Stimulated activated naive CD8-positive, alpha-beta T cell treated with anti-CD3 and anti-CD28 coated beads, Interleukin-15, amount 100 ng/mL, for 72 hours (primary cell): ENCODE measurements at regions not wholly inside any gene's neighbourhood (a gene's known extent, or its start where the extent isn't known, plus 50 kb on each side); places are given as distances from the start of the nearest gene placed in this dataset.

ENCODE experiments used
- ATAC-seq: fragments of 150-1000 bp; cut with Tn5 transposase; 2 replicates; pipeline ENCODE4 v1.10.0; 2021; ENCODE audit warnings: mild to moderate bottlenecking, moderate library complexity
- DNase-seq, 2 donors: peaks; one replicate each; pipeline ENCODE4 v3.0.0; 2021 to 2022
- H3K27ac Mint-ChIP-seq, 2 donors: one replicate each; pipeline ENCODE4 v1.8.0; 2022; ENCODE audit warnings: mild to moderate bottlenecking in 2 of 2, mixed read lengths in 2 of 2, moderate library complexity in 2 of 2
- H3K27me3 Mint-ChIP-seq: one replicate; pipeline ENCODE4 v1.8.0; 2022; ENCODE audit warnings: mixed read lengths
- H3K4me1 Mint-ChIP-seq: one replicate; pipeline ENCODE4 v1.8.0; 2022; ENCODE audit warnings: mild to moderate bottlenecking, mixed read lengths
- H3K4me3 Mint-ChIP-seq, 2 donors: one replicate each; pipeline ENCODE4 v1.8.0; 2022; ENCODE audit warnings: mild to moderate bottlenecking in 2 of 2, mixed read lengths in 2 of 2, moderate library complexity in 1 of 2
- H3K9me3 Mint-ChIP-seq, 2 donors: one replicate each; pipeline ENCODE4 v1.8.0; 2022; ENCODE audit warnings: mixed read lengths in 2 of 2

GRCh38 chr9:95649801-95650213 is 133.0 kb upstream of the PTCH1 start:
- Mint-ChIP-seq H3K4me1 (peaks cover 9% of the 10 kb centered on the region), H3K27ac (no peak overlapping the region), H3K4me3 (no peak overlapping the region), H3K9me3 (no peaks in the 10 kb centered on the region), H3K27me3 (peaks cover 8% of the 10 kb centered on the region)
- no peak for ATAC-seq
- no peak for DNase-seq

- no peaks in the 10 kb centered on the region for H3K9me3 Mint-ChIP-seq
- no peak overlapping the region for H3K4me3 Mint-ChIP-seq
- DNase-seq (no peak), ATAC-seq (no peak)
- peaks cover 9% of the 10 kb centered on the region for H3K4me1 Mint-ChIP-seq
- peaks cover 8% of the 10 kb centered on the region for H3K27me3 Mint-ChIP-seq
- no peak overlapping the region for H3K27ac Mint-ChIP-seq
Observed at GRCh38 chr9:95648225-95648624, 131.5 kb upstream of the PTCH1 start.

- H3K27ac Mint-ChIP-seq: no peak overlapping the region
- no peak overlapping the region for H3K4me3 Mint-ChIP-seq
- H3K4me1 Mint-ChIP-seq: peaks cover 9% of the 10 kb centered on the region
- H3K27me3 Mint-ChIP-seq: peaks cover 7% of the 10 kb centered on the region
- no peaks in the 10 kb centered on the region for H3K9me3 Mint-ChIP-seq
- DNase-seq (no peak), ATAC-seq (no peak)
Observed at GRCh38 chr9:95645992-95646391, 129.2 kb upstream of the PTCH1 start.

- DNase-seq (no peak), ATAC-seq (no peak)
- peaks cover 6% of the 10 kb centered on the region for H3K4me1 Mint-ChIP-seq
- peaks cover 0 to 2% of the 10 kb centered on the region in 2 donors for H3K9me3 Mint-ChIP-seq
- no peak overlapping the region for H3K4me3 Mint-ChIP-seq
- H3K27ac Mint-ChIP-seq: no peak overlapping the region
- H3K27me3 Mint-ChIP-seq: peaks cover 3% of the 10 kb centered on the region
Observed at GRCh38 chr9:95645579-95645978, 128.8 kb upstream of the PTCH1 start.

- no peak overlapping the region for H3K4me3 Mint-ChIP-seq
- H3K27ac Mint-ChIP-seq: no peak overlapping the region
- no peaks in the 10 kb centered on the region for H3K4me1 Mint-ChIP-seq
- H3K9me3 Mint-ChIP-seq: peaks cover 7 to 11% of the 10 kb centered on the region in 2 donors
- DNase-seq (no peak), ATAC-seq (no peak)
- H3K27me3 Mint-ChIP-seq: peaks cover 7% of the 10 kb centered on the region
Observed at GRCh38 chr9:95644377-95644776, 127.6 kb upstream of the PTCH1 start.

GRCh38 chr9:95643619-95644018 is 126.8 kb upstream of the PTCH1 start:
- H3K27ac Mint-ChIP-seq: no peak overlapping the region
- ATAC-seq (no peak), DNase-seq (no peak)
- H3K9me3 Mint-ChIP-seq: peaks cover 7 to 16% of the 10 kb centered on the region in 2 donors
- no peaks in the 10 kb centered on the region for H3K4me1 Mint-ChIP-seq
- peaks cover 7% of the 10 kb centered on the region for H3K27me3 Mint-ChIP-seq
- H3K4me3 Mint-ChIP-seq: no peak overlapping the region

- H3K4me3 Mint-ChIP-seq: no peak overlapping the region
- H3K9me3 Mint-ChIP-seq: peaks cover 7 to 23% of the 10 kb centered on the region in 2 donors
- ATAC-seq (no peak), DNase-seq (no peak)
- peaks cover 15% of the 10 kb centered on the region for H3K27me3 Mint-ChIP-seq
- no peaks in the 10 kb centered on the region for H3K4me1 Mint-ChIP-seq
- H3K27ac Mint-ChIP-seq: no peak overlapping the region
Observed at GRCh38 chr9:95642189-95642588, 125.4 kb upstream of the PTCH1 start.

GRCh38 chr9:95641586-95641985 is 124.8 kb upstream of the PTCH1 start:
- Mint-ChIP-seq H3K4me1 (no peaks in the 10 kb centered on the region), H3K27ac (no peak overlapping the region), H3K9me3 (peaks cover 7 to 23% of the 10 kb centered on the region in 2 donors), H3K4me3 (no peak overlapping the region), H3K27me3 (peaks cover 15% of the 10 kb centered on the region)
- no peak for ATAC-seq
- DNase-seq: no peak

- Mint-ChIP-seq H3K27me3 (peaks cover 15% of the 10 kb centered on the region), H3K27ac (no peak overlapping the region), H3K9me3 (peaks cover 7 to 23% of the 10 kb centered on the region in 2 donors), H3K4me3 (no peak overlapping the region), H3K4me1 (no peaks in the 10 kb centered on the region)
- DNase-seq: no peak
- ATAC-seq: no peak
Observed at GRCh38 chr9:95640336-95640735, 123.6 kb upstream of the PTCH1 start.

- peaks cover 7 to 23% of the 10 kb centered on the region in 2 donors for H3K9me3 Mint-ChIP-seq
- H3K4me1 Mint-ChIP-seq: no peaks in the 10 kb centered on the region
- no peak overlapping the region for H3K4me3 Mint-ChIP-seq
- no peak for DNase-seq
- peaks cover 23% of the 10 kb centered on the region for H3K27me3 Mint-ChIP-seq
- no peak for ATAC-seq
- H3K27ac Mint-ChIP-seq: no peak overlapping the region
Observed at GRCh38 chr9:95635986-95636671, 119.4 kb upstream of the PTCH1 start.

GRCh38 chr9:95634536-95634935 is 117.8 kb upstream of the PTCH1 start:
- H3K9me3 Mint-ChIP-seq: peaks cover 0 to 12% of the 10 kb centered on the region in 2 donors
- ATAC-seq: no peak
- DNase-seq: no peak
- H3K4me1 Mint-ChIP-seq: no peaks in the 10 kb centered on the region
- peaks cover 17% of the 10 kb centered on the region for H3K27me3 Mint-ChIP-seq
- no peak overlapping the region for H3K27ac Mint-ChIP-seq
- H3K4me3 Mint-ChIP-seq: no peak overlapping the region

- DNase-seq (no peak), ATAC-seq (no peak)
- H3K27ac Mint-ChIP-seq: no peak overlapping the region
- peaks cover 0 to 9% of the 10 kb centered on the region in 2 donors for H3K9me3 Mint-ChIP-seq
- no peaks in the 10 kb centered on the region for H3K4me1 Mint-ChIP-seq
- H3K4me3 Mint-ChIP-seq: no peak overlapping the region
- peaks cover 17% of the 10 kb centered on the region for H3K27me3 Mint-ChIP-seq
Observed at GRCh38 chr9:95634114-95634513, 117.3 kb upstream of the PTCH1 start.

GRCh38 chr9:95629585-95629984 is 112.8 kb upstream of the PTCH1 start:
- Mint-ChIP-seq H3K27ac (no peak overlapping the region), H3K4me3 (no peak overlapping the region), H3K4me1 (peaks cover 21% of the 10 kb centered on the region), H3K9me3 (peaks cover 4 to 22% of the 10 kb centered on the region in 2 donors), H3K27me3 (peaks cover 28% of the 10 kb centered on the region)
- no peak for ATAC-seq
- no peak for DNase-seq

GRCh38 chr9:95627802-95628201 is 111.0 kb upstream of the PTCH1 start:
- no peak for DNase-seq
- H3K27ac Mint-ChIP-seq: peak overlapping the region in 1 of 2 donors; percentile 74

GRCh38 chr9:95626885-95627558 is 110.3 kb upstream of the PTCH1 start:
- peaks cover 34% of the 10 kb centered on the region for H3K27me3 Mint-ChIP-seq

More at GRCh38 chr9:95627802-95628201, 111.0 kb upstream of the PTCH1 start:
- ATAC-seq: no peak
- Mint-ChIP-seq H3K4me3 (peak overlapping the region in 1 of 2 donors; percentile 14), H3K27me3 (peaks cover 35% of the 10 kb centered on the region), H3K9me3 (peaks cover 10 to 22% of the 10 kb centered on the region in 2 donors), H3K4me1 (peaks cover 32% of the 10 kb centered on the region)

GRCh38 chr9:95626341-95626740 is 109.6 kb upstream of the PTCH1 start:
- no peak for ATAC-seq

More at GRCh38 chr9:95626885-95627558, 110.3 kb upstream of the PTCH1 start:
- DNase-seq (peak; percentile 13 to 78), ATAC-seq (peak; percentile 95)
- H3K4me3 Mint-ChIP-seq: peak overlapping the region; percentile 57 to 66
- peaks cover 10 to 22% of the 10 kb centered on the region in 2 donors for H3K9me3 Mint-ChIP-seq
- H3K4me1 Mint-ChIP-seq: peaks cover 33% of the 10 kb centered on the region
- H3K27ac Mint-ChIP-seq: peak overlapping the region in 1 of 2 donors; percentile 84

More at GRCh38 chr9:95626341-95626740, 109.6 kb upstream of the PTCH1 start:
- DNase-seq: no peak
- H3K4me3 Mint-ChIP-seq: no peak overlapping the region
- peaks cover 33% of the 10 kb centered on the region for H3K4me1 Mint-ChIP-seq
- peak overlapping the region in 1 of 2 donors; percentile 59 for H3K27ac Mint-ChIP-seq
- peaks cover 10 to 22% of the 10 kb centered on the region in 2 donors for H3K9me3 Mint-ChIP-seq
- peaks cover 27% of the 10 kb centered on the region for H3K27me3 Mint-ChIP-seq
